ENCODE measurements at regions not wholly inside any gene's neighbourhood (a gene's known extent, or its start where the extent isn't known, plus 50 kb on each side); places are given as distances from the start of the nearest gene placed in this dataset.

GRCh38 chr6:4403023-4403752 is 267.8 kb upstream of the ECI2 start:
- H3K4me1 ChIP-seq (ENCODE audit: control insufficient read depth in 1 of 2, insufficient read depth in 2 of 2, low read length in 2 of 2), result peaks cover 5 to 6% of the 10 kb centered on the region in 2 experiments
- no peak overlapping the region for H3K23ac ChIP-seq (ENCODE audit: low read length)
- no peak overlapping the region for H3K4me2 ChIP-seq (ENCODE audit: low read length)
- no peaks in the 10 kb centered on the region for H3K27me3 ChIP-seq (ENCODE audit: insufficient read depth, low read length)
- no CpG with 5 or more reads among the region's 12 CpGs for WGBS (ENCODE audit: extremely low coverage, insufficient coverage, insufficient read length)
- no peaks in the 10 kb centered on the region for H3K79me1 ChIP-seq (ENCODE audit: low read length)
- H3K79me2 ChIP-seq (ENCODE audit: control insufficient read depth, insufficient read depth, low read length, poor library complexity), result peaks cover 1% of the 10 kb centered on the region
- no peak overlapping the region for H2BK5ac ChIP-seq (ENCODE audit: low read depth, low read length, poor library complexity)
- no peak overlapping the region for H3K27ac ChIP-seq (ENCODE audit: low read depth, low read length)
- H3K14ac ChIP-seq (ENCODE audit: low read length), result no peak overlapping the region
- no peak overlapping the region for H2AFZ ChIP-seq (ENCODE audit: insufficient read depth, low read length, poor library complexity)
- H4K8ac ChIP-seq (ENCODE audit: low read depth, low read length), result no peak overlapping the region
- DNase-seq, result no peak
- H4K12ac ChIP-seq (ENCODE audit: low read depth, low read length), result no peak overlapping the region
- no peak overlapping the region for H3K4ac ChIP-seq (ENCODE audit: low read depth, low read length)
- H2BK120ac ChIP-seq (ENCODE audit: insufficient read depth, low read length, poor library complexity), result no peak overlapping the region
- H3K4me3 ChIP-seq (ENCODE audit: low read depth, low read length), result no peak overlapping the region
- H4K91ac ChIP-seq (ENCODE audit: low read depth, low read length), result no peak overlapping the region
- H3K9me3 ChIP-seq (ENCODE audit: insufficient read depth, low read depth, low read length), result peaks cover under 1% of the 10 kb centered on the region
- H2BK12ac ChIP-seq (ENCODE audit: low read length), result no peak overlapping the region
- H3K9ac ChIP-seq (ENCODE audit: low read length), result no peak overlapping the region
- H2AK5ac ChIP-seq (ENCODE audit: low read length), result no peak overlapping the region
- no peak overlapping the region for H3K18ac ChIP-seq (ENCODE audit: low read length)
- no peaks in the 10 kb centered on the region for H3K36me3 ChIP-seq (ENCODE audit: control insufficient read depth in 1 of 2, insufficient read depth in 2 of 2, low read length in 2 of 2)

DNA sequence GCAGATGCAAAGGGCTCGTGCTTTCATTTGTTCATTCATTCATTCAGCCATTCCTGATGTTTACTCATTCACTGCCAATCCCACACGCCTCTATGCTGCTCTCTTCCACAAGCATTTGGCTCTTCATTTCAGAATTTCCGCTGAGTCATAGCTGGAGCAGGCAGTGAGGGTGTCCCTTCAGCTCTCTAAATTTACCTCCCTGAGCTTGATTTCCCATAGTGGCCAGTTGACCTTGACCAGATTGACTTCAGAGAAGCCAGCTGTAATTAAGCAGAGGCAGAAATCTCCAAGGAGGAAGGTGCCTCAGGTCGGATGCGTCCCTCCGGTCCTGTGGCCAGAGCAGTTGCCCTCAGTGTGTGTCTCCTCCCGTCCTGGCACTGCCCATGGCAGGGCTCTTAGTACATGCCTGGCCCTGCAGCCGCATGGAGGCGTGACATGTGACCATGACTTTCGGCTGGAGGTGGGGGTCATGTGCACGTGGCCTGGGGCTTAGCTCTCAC is 267.2 kb upstream of the ECI2 start:
- H4K8ac ChIP-seq (ENCODE audit: low read depth, low read length), result peak overlapping the region; percentile 45
- H3K14ac ChIP-seq (ENCODE audit: low read length), result peak overlapping the region; percentile 49
- peak in 1 of 2 donors; percentile 55 for DNase-seq
- peak overlapping the region; percentile 45 for H2BK120ac ChIP-seq (ENCODE audit: insufficient read depth, low read length, poor library complexity)
- no peaks in the 10 kb centered on the region for H3K36me3 ChIP-seq (ENCODE audit: control insufficient read depth in 1 of 2, insufficient read depth in 2 of 2, low read length in 2 of 2)
- H3K4me3 ChIP-seq (ENCODE audit: low read depth, low read length), result no peak overlapping the region
- no peak overlapping the region for H3K27ac ChIP-seq (ENCODE audit: low read depth, low read length)
- H3K79me1 ChIP-seq (ENCODE audit: low read length), result peaks cover 2% of the 10 kb centered on the region
- H2AFZ ChIP-seq (ENCODE audit: insufficient read depth, low read length, poor library complexity), result peak overlapping the region; percentile 58
- no CpG with 5 or more reads among the region's 11 CpGs for WGBS (ENCODE audit: extremely low coverage, insufficient coverage, insufficient read length)
- no peak overlapping the region for H4K12ac ChIP-seq (ENCODE audit: low read depth, low read length)
- H2AK5ac ChIP-seq (ENCODE audit: low read length), result peak overlapping the region; percentile 60
- no peak overlapping the region for H3K23ac ChIP-seq (ENCODE audit: low read length)
- peaks cover 1% of the 10 kb centered on the region for H3K79me2 ChIP-seq (ENCODE audit: control insufficient read depth, insufficient read depth, low read length, poor library complexity)
- peak overlapping the region; percentile 64 for H4K91ac ChIP-seq (ENCODE audit: low read depth, low read length)
- H3K18ac ChIP-seq (ENCODE audit: low read length), result peak overlapping the region; percentile 49
- H3K9me3 ChIP-seq (ENCODE audit: insufficient read depth, low read depth, low read length), result peaks cover 1% of the 10 kb centered on the region
- peak overlapping the region; percentile 81 for H2BK12ac ChIP-seq (ENCODE audit: low read length)
- H3K4me1 ChIP-seq (ENCODE audit: control insufficient read depth in 1 of 2, insufficient read depth in 2 of 2, low read length in 2 of 2), result peaks cover 5 to 6% of the 10 kb centered on the region in 2 experiments
- no peak overlapping the region for H3K4ac ChIP-seq (ENCODE audit: low read depth, low read length)
- H3K27me3 ChIP-seq (ENCODE audit: insufficient read depth, low read length), result no peaks in the 10 kb centered on the region
- no peak overlapping the region for H3K9ac ChIP-seq (ENCODE audit: low read length)
- H3K4me2 ChIP-seq (ENCODE audit: low read length), result no peak overlapping the region
- no peak overlapping the region for H2BK5ac ChIP-seq (ENCODE audit: low read depth, low read length, poor library complexity)

- DNase-seq, result no peak
- Histone ChIP-seq H2BK5ac (ENCODE audit: low read depth, low read length, poor library complexity) (no peak overlapping the region), H3K27me3 (ENCODE audit: insufficient read depth, low read length) (no peaks in the 10 kb centered on the region), H4K12ac (ENCODE audit: low read depth, low read length) (no peak overlapping the region), H3K36me3 (ENCODE audit: control insufficient read depth in 1 of 2, insufficient read depth in 2 of 2, low read length in 2 of 2) (no peaks in the 10 kb centered on the region), H4K8ac (ENCODE audit: low read depth, low read length) (no peak overlapping the region), H3K9me3 (ENCODE audit: insufficient read depth, low read depth, low read length) (peaks cover 1% of the 10 kb centered on the region), H3K14ac (ENCODE audit: low read length) (no peak overlapping the region), H3K18ac (ENCODE audit: low read length) (no peak overlapping the region), H4K91ac (ENCODE audit: low read depth, low read length) (no peak overlapping the region), H3K79me2 (ENCODE audit: control insufficient read depth, insufficient read depth, low read length, poor library complexity) (peaks cover 1% of the 10 kb centered on the region), H2BK120ac (ENCODE audit: insufficient read depth, low read length, poor library complexity) (no peak overlapping the region), H3K4me2 (ENCODE audit: low read length) (no peak overlapping the region), H3K27ac (ENCODE audit: low read depth, low read length) (no peak overlapping the region), H3K23ac (ENCODE audit: low read length) (no peak overlapping the region), H2AK5ac (ENCODE audit: low read length) (no peak overlapping the region), H2AFZ (ENCODE audit: insufficient read depth, low read length, poor library complexity) (no peak overlapping the region), H3K4ac (ENCODE audit: low read depth, low read length) (no peak overlapping the region), H3K4me3 (ENCODE audit: low read depth, low read length) (no peak overlapping the region), H3K4me1 (ENCODE audit: control insufficient read depth in 1 of 2, insufficient read depth in 2 of 2, low read length in 2 of 2) (peaks cover 5 to 8% of the 10 kb centered on the region in 2 experiments), H3K79me1 (ENCODE audit: low read length) (peaks cover 4% of the 10 kb centered on the region), H3K9ac (ENCODE audit: low read length) (no peak overlapping the region), H2BK12ac (ENCODE audit: low read length) (no peak overlapping the region)
- no CpG with 5 or more reads among the region's 19 CpGs for WGBS (ENCODE audit: extremely low coverage, insufficient coverage, insufficient read length)
Measured at GRCh38 chr6:4401408-4402368, 266.3 kb upstream of the ECI2 start.

- no peak overlapping the region for H3K4me3 ChIP-seq (ENCODE audit: low read depth, low read length)
- no peak overlapping the region for H3K18ac ChIP-seq (ENCODE audit: low read length)
- no peak overlapping the region for H4K8ac ChIP-seq (ENCODE audit: low read depth, low read length)
- H2AFZ ChIP-seq (ENCODE audit: insufficient read depth, low read length, poor library complexity), result no peak overlapping the region
- H2BK12ac ChIP-seq (ENCODE audit: low read length), result no peak overlapping the region
- H3K27ac ChIP-seq (ENCODE audit: low read depth, low read length), result no peak overlapping the region
- no peak overlapping the region for H3K4ac ChIP-seq (ENCODE audit: low read depth, low read length)
- H3K23ac ChIP-seq (ENCODE audit: low read length), result no peak overlapping the region
- H4K91ac ChIP-seq (ENCODE audit: low read depth, low read length), result no peak overlapping the region
- H2BK120ac ChIP-seq (ENCODE audit: insufficient read depth, low read length, poor library complexity), result no peak overlapping the region
- no peak overlapping the region for H2AK5ac ChIP-seq (ENCODE audit: low read length)
- peaks cover 4% of the 10 kb centered on the region for H3K79me1 ChIP-seq (ENCODE audit: low read length)
- H2BK5ac ChIP-seq (ENCODE audit: low read depth, low read length, poor library complexity), result no peak overlapping the region
- peaks cover 1% of the 10 kb centered on the region for H3K9me3 ChIP-seq (ENCODE audit: insufficient read depth, low read depth, low read length)
- no CpG with 5 or more reads among the region's 2 CpGs for WGBS (ENCODE audit: extremely low coverage, insufficient coverage, insufficient read length)
- H3K36me3 ChIP-seq (ENCODE audit: control insufficient read depth in 1 of 2, insufficient read depth in 2 of 2, low read length in 2 of 2), result no peaks in the 10 kb centered on the region
- H3K4me1 ChIP-seq (ENCODE audit: control insufficient read depth in 1 of 2, insufficient read depth in 2 of 2, low read length in 2 of 2), result peaks cover 5 to 10% of the 10 kb centered on the region in 2 experiments
- peaks cover 1% of the 10 kb centered on the region for H3K79me2 ChIP-seq (ENCODE audit: control insufficient read depth, insufficient read depth, low read length, poor library complexity)
- H3K27me3 ChIP-seq (ENCODE audit: insufficient read depth, low read length), result no peaks in the 10 kb centered on the region
- DNase-seq, result no peak
- H4K12ac ChIP-seq (ENCODE audit: low read depth, low read length), result no peak overlapping the region
- no peak overlapping the region for H3K14ac ChIP-seq (ENCODE audit: low read length)
- no peak overlapping the region for H3K9ac ChIP-seq (ENCODE audit: low read length)
- no peak overlapping the region for H3K4me2 ChIP-seq (ENCODE audit: low read length)
Measured at GRCh38 chr6:4399656-4400055, 264.3 kb upstream of the ECI2 start.
